VCaP (cell line): ENCODE measurements at regions not wholly inside any gene's neighbourhood (a gene's known extent, or its start where the extent isn't known, plus 50 kb on each side); places are given as distances from the start of the nearest gene placed in this dataset.
"Not testable (repeated sequence)": the region's sequence is repeated elsewhere in the genome, so short reads cannot be mapped to it uniquely, and the experiment has no call there.

ENCODE experiments used
- H3K27ac ChIP-seq: fragments of 450-650 bp; 2 replicates; pipeline ENCODE4 v1.5.1; 2017
- CTCF ChIP-seq: fragments of 450-650 bp; conservative IDR thresholded peaks from 2 replicates; pipeline ENCODE4 v1.5.1; 2017; ENCODE audit warnings: mild to moderate bottlenecking, moderate library complexity

- H3K27ac ChIP-seq: no peak overlapping the region
- no peak for TF ChIP-seq CTCF
Observed at GRCh38 chr18:30597202-30597601, 445.3 kb downstream of the DSC3 start.

- TF ChIP-seq CTCF: no peak
- H3K27ac ChIP-seq: no peak overlapping the region
Observed at GRCh38 chr18:30596635-30597034, 445.9 kb downstream of the DSC3 start.

- TF ChIP-seq CTCF: no peak
- no peak overlapping the region for H3K27ac ChIP-seq
Observed at GRCh38 chr18:30595942-30596341, 446.6 kb downstream of the DSC3 start.

GRCh38 chr18:30594911-30595310, 447.6 kb downstream of the DSC3 start:
- not testable (repeated sequence) for H3K27ac ChIP-seq

GRCh38 chr18:30591462-30591861, 451.1 kb downstream of the DSC3 start:
- no peak for TF ChIP-seq CTCF
- H3K27ac ChIP-seq: no peak overlapping the region

- no peak overlapping the region for H3K27ac ChIP-seq
- no peak for TF ChIP-seq CTCF
Observed at GRCh38 chr18:30588673-30589164, 453.8 kb downstream of the DSC3 start.

- no peak for TF ChIP-seq CTCF
Observed at GRCh38 chr18:30583768-30584167, 458.8 kb downstream of the DSC3 start.

GRCh38 chr18:30582078-30582477, 460.5 kb downstream of the DSC3 start:
- H3K27ac ChIP-seq: no peak overlapping the region
- TF ChIP-seq CTCF: no peak

More at GRCh38 chr18:30583768-30584167, 458.8 kb downstream of the DSC3 start:
- H3K27ac ChIP-seq: no peak overlapping the region
